GM23338 (cell line): ENCODE measurements at regions not wholly inside any gene's neighbourhood (a gene's known extent, or its start where the extent isn't known, plus 50 kb on each side); places are given as distances from the start of the nearest gene placed in this dataset.

Experiments
- ATAC-seq: fragments of 200-7000 bp; cut with Tn5 transposase; 3 replicates; pipeline ENCODE4 v1.9.1; 2020
- DNase-seq: peaks from one replicate; pipeline ENCODE4 v3.0.0-alpha.2; 2015; ENCODE audit warnings: low spot score
- H2AFZ ChIP-seq: fragments of 200-600 bp; sonication (generic); 2 replicates; pipeline ENCODE4 v1.8.0; 2016; ENCODE audit warnings: antibody characterized with exemption, mild to moderate bottlenecking, moderate library complexity
- H3F3A ChIP-seq: fragments of 200-600 bp; sonication (generic); replicated peaks from 2 replicates; pipeline ENCODE4 v1.8.0; 2017; ENCODE audit warnings: antibody characterized with exemption, mixed run types, low read depth
- H3K27ac ChIP-seq: fragments of 200-600 bp; sonication (generic); 2 replicates; pipeline ENCODE4 v1.6.1; 2016; ENCODE audit warnings: low read depth
- H3K27me3 ChIP-seq: fragments of 200-600 bp; sonication (generic); 2 replicates; pipeline ENCODE4 v1.8.0; 2016; ENCODE audit warnings: mild to moderate bottlenecking, mixed run types, moderate library complexity; ENCODE audit not compliant: insufficient read depth
- H3K36me3 ChIP-seq: fragments of 200-600 bp; sonication (generic); 2 replicates; pipeline ENCODE4 v1.8.0; 2016; ENCODE audit warnings: mild to moderate bottlenecking; ENCODE audit not compliant: insufficient read depth
- H3K4me1 ChIP-seq: fragments of 200-600 bp; sonication (generic); 2 replicates; pipeline ENCODE4 v1.8.0; 2016; ENCODE audit warnings: mild to moderate bottlenecking, moderate library complexity; ENCODE audit not compliant: insufficient read depth
- H3K4me2 ChIP-seq: fragments of 200-600 bp; sonication (generic); 2 replicates; pipeline ENCODE4 v1.7.1; 2017; ENCODE audit warnings: mixed run types
- H3K4me3 ChIP-seq: fragments of 200-600 bp; sonication (generic); 2 replicates; pipeline ENCODE4 v1.6.1; 2016; ENCODE audit warnings: mixed run types
- H3K79me2 ChIP-seq: fragments of 200-600 bp; sonication (generic); replicated peaks from 2 replicates; pipeline ENCODE4 v1.8.0; 2017; ENCODE audit warnings: mild to moderate bottlenecking; ENCODE audit not compliant: insufficient read depth
- H3K9me2 ChIP-seq: fragments of 200-600 bp; sonication (generic); 2 replicates; pipeline ENCODE4 v1.8.0; 2017; ENCODE audit not compliant: insufficient read depth
- H4K20me1 ChIP-seq: fragments of 200-600 bp; sonication (generic); replicated peaks from 2 replicates; pipeline ENCODE4 v1.8.0; 2017; ENCODE audit warnings: mild to moderate bottlenecking; ENCODE audit not compliant: insufficient read depth
- H3K27ac Mint-ChIP-seq: 2 replicates; pipeline ENCODE4 v1.8.0; 2020; ENCODE audit warnings: inconsistent platforms, mild to moderate bottlenecking, moderate library complexity, mixed read lengths
- H3K27me3 Mint-ChIP-seq: 3 replicates; pipeline ENCODE4 v1.8.0; 2022; ENCODE audit warnings: low read depth, mild to moderate bottlenecking, moderate library complexity, mixed read lengths, inconsistent platforms; ENCODE audit not compliant: insufficient read depth, poor library complexity
- H3K36me3 Mint-ChIP-seq: 3 replicates; pipeline ENCODE4 v1.8.0; 2021; ENCODE audit warnings: low read depth, mild to moderate bottlenecking, inconsistent platforms, moderate library complexity, mixed read lengths
- H3K4me1 Mint-ChIP-seq: 3 replicates; pipeline ENCODE4 v1.8.0; 2020; ENCODE audit warnings: mild to moderate bottlenecking, inconsistent platforms, mixed read lengths
- H3K4me3 Mint-ChIP-seq: 3 replicates; pipeline ENCODE4 v1.8.0; 2021; ENCODE audit warnings: moderate library complexity, mild to moderate bottlenecking, inconsistent platforms, mixed read lengths
- H3K9me3 Mint-ChIP-seq: 3 replicates; pipeline ENCODE4 v1.8.0; 2020; ENCODE audit warnings: moderate library complexity, mild to moderate bottlenecking, inconsistent platforms, mixed read lengths
- CREB1 ChIP-seq: fragments of 250-450 bp; sonication (Bioruptor Pico); IDR thresholded peaks from 2 replicates; pipeline ENCODE4 v1.5.0; 2020; ENCODE audit warnings: low read depth, mild to moderate bottlenecking, moderate library complexity
- CTCF ChIP-seq, 2 experiments: fragments of 200-600 bp in 1 of 2; sonication (generic) in 1 of 2; conservative IDR thresholded peaks; 2 replicates each; pipeline versions ENCODE4 v1.5.1 to v1.6.1; 2016 to 2017; ENCODE audit warnings: antibody characterized with exemption in 2 of 2, low read depth in 2 of 2, mild to moderate bottlenecking in 2 of 2, moderate library complexity in 1 of 2
- ETS1 ChIP-seq: IDR thresholded peaks from 2 replicates; pipeline ENCODE4 v1.6.1; 2016; ENCODE audit warnings: antibody characterized with exemption
- EZH2 ChIP-seq: fragments of 200-600 bp; sonication (generic); IDR thresholded peaks from one replicate; pipeline ENCODE4 v1.8.0; 2017; ENCODE audit warnings: antibody characterized with exemption, mild to moderate bottlenecking, low read depth; ENCODE audit not compliant: unreplicated experiment
- EZH2phosphoT487 ChIP-seq: fragments of 200-600 bp; sonication (generic); IDR thresholded peaks from one replicate; pipeline ENCODE4 v1.8.1; 2018; ENCODE audit warnings: antibody characterized with exemption; ENCODE audit not compliant: unreplicated experiment
- JUNB ChIP-seq: IDR thresholded peaks from one replicate; pipeline ENCODE4 v1.6.1; 2016; ENCODE audit warnings: antibody characterized with exemption; ENCODE audit not compliant: unreplicated experiment
- NANOG ChIP-seq: IDR thresholded peaks from 2 replicates; pipeline ENCODE4 v1.6.1; 2016; ENCODE audit warnings: antibody characterized with exemption, borderline replicate concordance
- POLR2AphosphoS5 ChIP-seq: IDR thresholded peaks from 2 replicates; pipeline ENCODE4 v1.6.1; 2016; ENCODE audit warnings: antibody characterized with exemption, low read depth
- REST ChIP-seq: IDR thresholded peaks from one replicate; pipeline ENCODE4 v1.6.1; 2018; ENCODE audit warnings: antibody characterized with exemption; ENCODE audit not compliant: unreplicated experiment
- ZNF331 ChIP-seq: fragments of 250-450 bp; sonication (Bioruptor Pico); IDR thresholded peaks from 2 replicates; pipeline ENCODE4 v1.5.0; 2020; ENCODE audit warnings: low read depth, mild to moderate bottlenecking, moderate library complexity
- ZNF462 ChIP-seq: fragments of 250-450 bp; sonication (Bioruptor Pico); IDR thresholded peaks from 2 replicates; pipeline ENCODE4 v1.5.0; 2020; ENCODE audit warnings: mild to moderate bottlenecking, moderate library complexity

GRCh38 chr7:53984776-53985175 is 557.4 kb upstream of the VSTM2A start (continued):
- no peak for TF ChIP-seq REST
- no peak for TF ChIP-seq ZNF331 (CRISPR knock-in tag)

- Histone ChIP-seq H3K9me2 (peaks cover 8% of the 10 kb centered on the region), H3K27ac (no peak overlapping the region), H3K4me1 (peaks cover 3% of the 10 kb centered on the region; the same call in 1 of the 2 replicates), H2AFZ (peak overlapping the region; percentile 6; the same call in 1 of the 2 replicates), H3K27me3 (no peaks in the 10 kb centered on the region), H3F3A (no peaks in the 10 kb centered on the region), H3K79me2 (no peaks in the 10 kb centered on the region), H3K36me3 (no peaks in the 10 kb centered on the region; the same call in 1 of the 2 replicates), H3K4me2 (no peak overlapping the region), H4K20me1 (no peaks in the 10 kb centered on the region), H3K4me3 (no peak overlapping the region)
- ATAC-seq (no peak), DNase-seq (no peak)
- no peak overlapping the region for H3K4me3 Mint-ChIP-seq
- no peaks in the 10 kb centered on the region for H3K36me3 Mint-ChIP-seq
- H3K9me3 Mint-ChIP-seq: no peaks in the 10 kb centered on the region
- H3K27me3 Mint-ChIP-seq: no peaks in the 10 kb centered on the region
- H3K4me1 Mint-ChIP-seq: peaks cover 6% of the 10 kb centered on the region
- H3K27ac Mint-ChIP-seq: no peak overlapping the region
- no peak for TF ChIP-seq ETS1
- TF ChIP-seq POLR2AphosphoS5: no peak
- no peak for TF ChIP-seq EZH2
- TF ChIP-seq NANOG: no peak
- TF ChIP-seq JUNB: no peak
- no peak for TF ChIP-seq ZNF331 (CRISPR knock-in tag)
- TF ChIP-seq CREB1 (CRISPR knock-in tag): no peak
- no peak for TF ChIP-seq CTCF (conservative IDR thresholded peaks at IDR 0.05; ENCODE audit: low read depth in 2 of 2)
- no peak for TF ChIP-seq ZNF462
- no peak for TF ChIP-seq EZH2phosphoT487
Measured at GRCh38 chr7:53988376-53988775, 553.8 kb upstream of the VSTM2A start.
